ENCODE measurements at regions not wholly inside any gene's neighbourhood (a gene's known extent, or its start where the extent isn't known, plus 50 kb on each side); places are given as distances from the start of the nearest gene placed in this dataset.

GRCh38 chr14:98185036-98185435 lies 1087.0 kb downstream of the BCL11B start:
- TF ChIP-seq CTCF (conservative IDR thresholded peaks at IDR 0.05): no peak
- TF ChIP-seq ZFX (IDR thresholded peaks at IDR 0.05): no peak
